Thymus (tissue), 11 donors: ENCODE measurements at regions not wholly inside any gene's neighbourhood (a gene's known extent, or its start where the extent isn't known, plus 50 kb on each side); places are given as distances from the start of the nearest gene placed in this dataset.

Experiments
- DNase-seq, 9 donors: peaks; one replicate each; pipeline ENCODE4 v3.0.0-alpha.2; 2013; ENCODE audit warnings: low spot score in 9 of 9, low read depth in 6 of 9, missing footprints in 1 of 9
- H3K27ac ChIP-seq, 2 donors: one replicate each; pipeline ENCODE4 v1.5.1; 2013; ENCODE audit warnings: control low read depth in 1 of 2, low read depth in 1 of 2, low read length in 1 of 2, mild to moderate bottlenecking in 1 of 2, moderate library complexity in 1 of 2
- H3K27me3 ChIP-seq, 2 donors: one replicate each; pipeline ENCODE4 v1.5.1; 2013; ENCODE audit warnings: low read length in 1 of 2; ENCODE audit not compliant: control insufficient read depth in 2 of 2, insufficient read depth in 1 of 2
- H3K36me3 ChIP-seq, 2 donors: one replicate each; pipeline ENCODE4 v1.5.1; 2013; ENCODE audit warnings: low read length in 1 of 2, mild to moderate bottlenecking in 1 of 2, moderate library complexity in 1 of 2; ENCODE audit not compliant: control insufficient read depth in 2 of 2, insufficient read depth in 2 of 2
- H3K4me1 ChIP-seq, 2 donors: one replicate each; pipeline ENCODE4 v1.5.1; 2013; ENCODE audit warnings: low read length in 2 of 2; ENCODE audit not compliant: control insufficient read depth in 2 of 2, insufficient read depth in 2 of 2
- H3K4me3 ChIP-seq, 2 donors: one replicate each; pipeline ENCODE4 v1.5.1; 2013; ENCODE audit warnings: low read length in 2 of 2, control low read depth in 1 of 2, mild to moderate bottlenecking in 1 of 2
- H3K9me3 ChIP-seq, 2 donors: one replicate each; pipeline ENCODE4 v1.5.1; 2013; ENCODE audit warnings: low read length in 1 of 2, mild to moderate bottlenecking in 1 of 2; ENCODE audit not compliant: control insufficient read depth in 2 of 2, insufficient read depth in 1 of 2
- WGBS: extraction: QIAGEN DNeasy Blood & Tissue Kit; methylation state at CpG from one replicate; pipeline ENCODE4 v1.1.7; 2013; 5-methylcytosine and 5-hydroxymethylcytosine counted together
- donor health status: healthy.

GRCh38 chr16:85525420-85526184, 87.5 kb upstream of the GSE1 start:
- no peak for DNase-seq
- H3K27ac ChIP-seq: peak overlapping the region; percentile 48 to 63
- H3K4me1 ChIP-seq: peaks cover 0 to 82% of the 10 kb centered on the region in 2 donors
- H3K36me3 ChIP-seq: peaks cover 0 to 8% of the 10 kb centered on the region in 2 donors
- no peak overlapping the region for H3K4me3 ChIP-seq
- H3K9me3 ChIP-seq: no peaks in the 10 kb centered on the region
- no peaks in the 10 kb centered on the region for H3K27me3 ChIP-seq
- 95% methylated on average over 12 of the region's 12 CpGs for WGBS

- Histone ChIP-seq H3K36me3 (peaks cover 0 to 13% of the 10 kb centered on the region in 2 donors), H3K9me3 (no peaks in the 10 kb centered on the region), H3K4me1 (peaks cover 0 to 74% of the 10 kb centered on the region in 2 donors), H3K27ac (peak overlapping the region in 1 of 2 donors; percentile 63), H3K4me3 (no peak overlapping the region), H3K27me3 (no peaks in the 10 kb centered on the region)
- DNase-seq: no peak
- WGBS: 97% methylated on average over 20 of the region's 20 CpGs
These were observed 86.7 kb upstream of the GSE1 start for GRCh38 chr16:85526185-85526974.

- no peaks in the 10 kb centered on the region for H3K9me3 ChIP-seq
- H3K4me3 ChIP-seq: no peak overlapping the region
- peaks cover 0 to 68% of the 10 kb centered on the region in 2 donors for H3K4me1 ChIP-seq
- H3K36me3 ChIP-seq: peaks cover 0 to 13% of the 10 kb centered on the region in 2 donors
- H3K27me3 ChIP-seq: no peaks in the 10 kb centered on the region
- no peak overlapping the region for H3K27ac ChIP-seq
- DNase-seq: no peak
- WGBS: 96% methylated on average over 41 of the region's 41 CpGs
These were observed 85.9 kb upstream of the GSE1 start for GRCh38 chr16:85527042-85527766.

GRCh38 chr16:85527767-85528297, 85.3 kb upstream of the GSE1 start:
- Histone ChIP-seq H3K4me3 (no peak overlapping the region), H3K27ac (no peak overlapping the region), H3K27me3 (no peaks in the 10 kb centered on the region), H3K9me3 (no peaks in the 10 kb centered on the region), H3K36me3 (peaks cover 0 to 13% of the 10 kb centered on the region in 2 donors), H3K4me1 (peaks cover 0 to 63% of the 10 kb centered on the region in 2 donors)
- 92% methylated on average over 11 of the region's 11 CpGs for WGBS
- no peak for DNase-seq

- 93% methylated on average over 21 of the region's 21 CpGs for WGBS
- H3K27me3 ChIP-seq: no peaks in the 10 kb centered on the region
- no peak overlapping the region for H3K27ac ChIP-seq
- DNase-seq: no peak
- peaks cover 0 to 13% of the 10 kb centered on the region in 2 donors for H3K36me3 ChIP-seq
- peaks cover 0 to 53% of the 10 kb centered on the region in 2 donors for H3K4me1 ChIP-seq
- H3K4me3 ChIP-seq: no peak overlapping the region
- H3K9me3 ChIP-seq: no peaks in the 10 kb centered on the region
These were observed 84.4 kb upstream of the GSE1 start for GRCh38 chr16:85528528-85529387.

GRCh38 chr16:85529489-85530369, 83.4 kb upstream of the GSE1 start:
- no peak overlapping the region for H3K4me3 ChIP-seq
- no peaks in the 10 kb centered on the region for H3K27me3 ChIP-seq
- peaks cover 0 to 13% of the 10 kb centered on the region in 2 donors for H3K36me3 ChIP-seq
- H3K27ac ChIP-seq: no peak overlapping the region
- no peaks in the 10 kb centered on the region for H3K9me3 ChIP-seq
- no peak for DNase-seq
- peaks cover 0 to 47% of the 10 kb centered on the region in 2 donors for H3K4me1 ChIP-seq
- 94% methylated on average over 20 of the region's 20 CpGs for WGBS

GRCh38 chr16:85530370-85530739, 82.8 kb upstream of the GSE1 start:
- peaks cover 0 to 47% of the 10 kb centered on the region in 2 donors for H3K4me1 ChIP-seq
- H3K9me3 ChIP-seq: no peaks in the 10 kb centered on the region
- no peak for DNase-seq
- no peaks in the 10 kb centered on the region for H3K27me3 ChIP-seq
- H3K4me3 ChIP-seq: no peak overlapping the region
- no peak overlapping the region for H3K27ac ChIP-seq
- WGBS: 96% methylated on average over 10 of the region's 10 CpGs
- H3K36me3 ChIP-seq: peaks cover 0 to 13% of the 10 kb centered on the region in 2 donors
